ENCODE measurements at regions not wholly inside any gene's neighbourhood (a gene's known extent, or its start where the extent isn't known, plus 50 kb on each side); places are given as distances from the start of the nearest gene placed in this dataset.
"Not testable (repeated sequence)": the region's sequence is repeated elsewhere in the genome, so short reads cannot be mapped to it uniquely, and the experiment has no call there.

- H3K79me2 ChIP-seq (ENCODE audit: control insufficient read depth in 1 of 2, insufficient read depth in 2 of 2, low read length in 2 of 2); H4K5ac ChIP-seq (ENCODE audit: insufficient read length, low read depth, low read length); H2BK15ac ChIP-seq (ENCODE audit: low read length); H2BK120ac ChIP-seq (replicated peaks; ENCODE audit: low read depth, low read length); H3K4me1 ChIP-seq (replicated peaks in 1 of 4; ENCODE audit: control insufficient read depth in 3 of 4, insufficient read depth in 4 of 4, low read length in 3 of 4); H3K4me2 ChIP-seq (ENCODE audit: insufficient read depth in 1 of 2, low read depth in 2 of 2, low read length in 2 of 2); H2AFZ ChIP-seq (ENCODE audit: low read length); H3K14ac ChIP-seq (ENCODE audit: insufficient read length); H4K8ac ChIP-seq (ENCODE audit: extremely low read depth, insufficient read depth, low read length); H3K79me1 ChIP-seq (ENCODE audit: low read depth, low read length); H2BK12ac ChIP-seq (ENCODE audit: low read depth, low read length); H2BK20ac ChIP-seq (ENCODE audit: low read length); H3K27me3 ChIP-seq (replicated peaks in 1 of 4; ENCODE audit: control insufficient read depth in 3 of 4, extremely low read depth in 1 of 4, insufficient read depth in 3 of 4, low read length in 3 of 4); CTCF ChIA-PET (ENCODE audit: partially characterized antibody); H3K23ac ChIP-seq (ENCODE audit: insufficient read length); H2BK5ac ChIP-seq (ENCODE audit: low read depth, low read length); H3K36me3 ChIP-seq (ENCODE audit: control insufficient read depth in 2 of 4, insufficient read depth in 4 of 4, low read length in 3 of 4); H2AK5ac ChIP-seq (ENCODE audit: low read depth, low read length); POLR2A ChIA-PET (ENCODE audit: partially characterized antibody); H3K9ac ChIP-seq (replicated peaks in 1 of 4; ENCODE audit: extremely low read depth in 1 of 4, low read depth in 3 of 4, low read length in 3 of 4); H3K18ac ChIP-seq (ENCODE audit: extremely low read depth, low read length); H3K9me3 ChIP-seq (ENCODE audit: insufficient read depth in 2 of 2, low read depth in 1 of 2, low read length in 1 of 2); H4K91ac ChIP-seq (replicated peaks; ENCODE audit: insufficient read length, low read length); H3K27ac ChIP-seq (ENCODE audit: low read depth, low read length); H3K23me2 ChIP-seq (ENCODE audit: low read depth, low read length); FAIRE-seq; DNase-seq (ENCODE audit: low read depth in 1 of 2, low spot score in 2 of 2); H3K4me3 ChIP-seq (ENCODE audit: extremely low read depth in 1 of 4, insufficient read depth in 2 of 4, low read depth in 3 of 4, low read length in 4 of 4); H3K56ac ChIP-seq (replicated peaks; ENCODE audit: insufficient read length, low read depth, low read length); H4K20me1 ChIP-seq (replicated peaks in 1 of 2; ENCODE audit: control insufficient read depth in 1 of 2, insufficient read depth in 2 of 2, low read length in 2 of 2); H3K4ac ChIP-seq (replicated peaks; ENCODE audit: insufficient read length, low read depth, low read length): not testable (repeated sequence)
Observed at GRCh38 chr2:56840009-56840408, 656.2 kb downstream of the CCDC85A start.

All from H1 (cell line).